Common myeloid progenitor, CD34-positive (primary cell): ENCODE measurements at regions not wholly inside any gene's neighbourhood (a gene's known extent, or its start where the extent isn't known, plus 50 kb on each side); places are given as distances from the start of the nearest gene placed in this dataset.
A peak's percentile ranks its signal among the peaks of the same experiment; 100 is the strongest.
"Not testable (repeated sequence)": the region's sequence is repeated elsewhere in the genome, so short reads cannot be mapped to it uniquely, and the experiment has no call there.

Experiments
- CTCF ChIA-PET: fragments of 350-600 bp; sonication (Branson Sonifier 250); formaldehyde crosslinking; loops from one replicate; lab custom pipeline; 2021; ENCODE audit warnings: antibody characterized with exemption; lab: Charles Lee
- POLR2A ChIA-PET: fragments of 350-600 bp; sonication (Branson Sonifier 250); formaldehyde crosslinking; loops from one replicate; lab custom pipeline; 2021; ENCODE audit warnings: antibody characterized with exemption; lab: Charles Lee
- DNase-seq, 3 donors: peaks; one replicate each; pipeline versions ENCODE4 v3.0.0 to v3.0.0-alpha.2; 2013
- H3K27ac ChIP-seq, 2 experiments: 1 replicate in 1 of 2; 2 replicates in 1 of 2; pipeline ENCODE4 v1.7.0; 2013; ENCODE audit warnings: inconsistent platforms in 2 of 2, low read length in 2 of 2, mild to moderate bottlenecking in 2 of 2, low read depth in 1 of 2, moderate library complexity in 1 of 2; ENCODE audit not compliant: severe bottlenecking in 2 of 2, insufficient read depth in 1 of 2, poor library complexity in 1 of 2
- H3K27me3 ChIP-seq, 5 experiments: replicated peaks in 2 of 5; 1 replicate in 3 of 5; 2 replicates in 2 of 5; pipeline versions ENCODE4 v1.6.1 to v1.7.0; 2013; ENCODE audit warnings: low read length in 4 of 5, mild to moderate bottlenecking in 2 of 5, moderate library complexity in 2 of 5, inconsistent platforms in 1 of 5; ENCODE audit not compliant: insufficient read depth in 5 of 5, control insufficient read depth in 4 of 5
- H3K36me3 ChIP-seq, 4 experiments: 1 replicate in 2 of 4; 2 replicates in 2 of 4; pipeline versions ENCODE4 v1.6.1 to v1.7.0; 2013; ENCODE audit warnings: low read length in 3 of 4, control low read depth in 1 of 4, mild to moderate bottlenecking in 1 of 4; ENCODE audit not compliant: control insufficient read depth in 4 of 4, insufficient read depth in 4 of 4
- H3K4me1 ChIP-seq, 4 experiments: 1 replicate in 3 of 4; 2 replicates in 1 of 4; pipeline versions ENCODE4 v1.6.1 to v1.7.1; 2013; ENCODE audit warnings: low read length in 3 of 4, mild to moderate bottlenecking in 3 of 4, control low read depth in 1 of 4, inconsistent platforms in 1 of 4, moderate library complexity in 1 of 4; ENCODE audit not compliant: control insufficient read depth in 4 of 4, insufficient read depth in 4 of 4; ENCODE audit errors: control extremely low read depth in 1 of 4
- H3K4me3 ChIP-seq, 7 experiments: 1 replicate in 4 of 7; 2 replicates in 3 of 7; pipeline versions ENCODE4 v1.5.1 to v1.7.0; 2013; ENCODE audit warnings: mild to moderate bottlenecking in 7 of 7, low read length in 6 of 7, moderate library complexity in 6 of 7, inconsistent platforms in 2 of 7, low read depth in 2 of 7, control low read depth in 1 of 7; ENCODE audit not compliant: insufficient read depth in 4 of 7, control insufficient read depth in 1 of 7; ENCODE audit errors: extremely low read depth in 1 of 7
- H3K9me3 ChIP-seq, 5 experiments: 1 replicate in 4 of 5; 2 replicates in 1 of 5; pipeline versions ENCODE4 v1.6.1 to v1.7.1; 2013; ENCODE audit warnings: low read length in 4 of 5, mild to moderate bottlenecking in 2 of 5, inconsistent platforms in 1 of 5, low read depth in 1 of 5, moderate library complexity in 1 of 5; ENCODE audit not compliant: control insufficient read depth in 4 of 5, insufficient read depth in 2 of 5; ENCODE audit errors: control extremely low read depth in 1 of 5
- WGBS: methylation state at CpG from one replicate; pipeline ENCODE4 v1.1.5; 2013; ENCODE audit not compliant: insufficient coverage; 5-methylcytosine and 5-hydroxymethylcytosine counted together

DNA sequence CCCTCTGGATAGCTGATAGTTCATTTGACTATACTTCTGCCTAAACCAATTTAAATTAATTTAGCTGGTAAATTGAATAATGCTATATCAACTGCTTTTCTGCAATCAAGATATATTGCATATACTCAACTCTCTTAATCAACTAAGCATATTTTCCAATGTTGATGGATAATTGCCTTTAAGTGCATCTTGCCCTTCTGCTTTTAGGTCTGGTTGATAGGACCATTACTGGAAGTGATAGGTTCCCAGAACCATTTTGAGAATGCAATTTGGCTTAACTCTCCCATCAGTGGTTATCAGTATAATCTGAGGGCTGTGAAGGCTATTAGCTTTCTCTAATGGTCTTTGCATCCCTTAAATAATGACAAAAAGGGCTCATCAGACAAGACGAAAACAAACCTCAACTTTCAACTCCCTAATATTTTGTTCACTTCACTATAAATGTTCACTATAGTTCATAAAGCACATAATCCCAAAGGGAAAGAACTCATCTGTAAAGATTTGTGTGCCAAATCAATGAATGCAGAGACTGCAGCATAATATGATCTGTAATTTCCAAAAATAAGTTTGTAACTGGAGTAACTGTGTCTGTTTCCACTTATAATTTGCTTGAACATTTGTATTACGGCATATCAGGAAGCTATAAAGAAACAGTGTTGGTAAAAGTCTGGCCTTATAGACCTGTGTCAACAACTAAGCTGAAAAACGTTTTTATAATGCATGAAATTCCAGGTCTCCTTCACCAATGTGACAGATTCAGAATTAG is 273.6 kb downstream of the FBXO8 start:
- Histone ChIP-seq H3K27me3 (peaks cover 0 to 23% (median 2%) of the 10 kb centered on the region in 5 experiments), H3K4me1 (no peaks in the 10 kb centered on the region), H3K9me3 (no peaks in the 10 kb centered on the region), H3K4me3 (no peak overlapping the region), H3K36me3 (no peaks in the 10 kb centered on the region), H3K27ac (no peak overlapping the region)
- no peak for DNase-seq
- WGBS, result 89% methylated on average over 3 of the region's 3 CpGs
- ChIA-PET POLR2A (no interaction called here), CTCF (interaction anchor here (0.6 to 1.5 kb wide), 3 partner anchors 10 to 124 kb away, joined by 3 to 4 read pairs (median 3); no protein-coding TSS in a partner anchor)

DNA sequence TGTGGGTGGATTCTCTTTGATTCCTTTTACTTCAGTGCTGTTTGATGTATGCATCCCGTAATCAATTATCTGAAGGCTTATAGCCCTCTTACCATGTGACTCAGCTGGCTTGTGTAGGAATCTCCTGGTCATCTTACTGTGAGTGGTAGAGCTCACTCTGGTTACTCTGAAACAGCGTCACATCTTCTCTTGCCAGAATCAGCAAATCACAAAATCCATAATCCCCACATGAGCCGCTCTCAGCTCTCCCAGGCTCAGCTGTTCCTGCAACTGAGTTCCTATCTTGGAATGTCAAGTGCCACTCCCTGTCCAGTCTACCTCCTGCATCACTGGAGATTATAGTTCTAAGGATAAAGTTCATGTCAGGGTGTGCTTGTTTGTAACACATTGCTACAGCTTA is 278.0 kb downstream of the FBXO8 start:
- H3K4me3 ChIP-seq, result no peak overlapping the region
- H3K27ac ChIP-seq, result no peak overlapping the region
- H3K9me3 ChIP-seq, result peaks cover 0 to 3% (median 0%) of the 10 kb centered on the region in 5 experiments
- ChIA-PET POLR2A (no interaction called here), CTCF (no interaction called here)
- no peaks in the 10 kb centered on the region for H3K4me1 ChIP-seq
- peaks cover 0 to 21% (median 2%) of the 10 kb centered on the region in 5 experiments for H3K27me3 ChIP-seq
- 100% methylated on average over 3 of the region's 3 CpGs for WGBS
- H3K36me3 ChIP-seq, result no peaks in the 10 kb centered on the region
- DNase-seq, result no peak

DNA sequence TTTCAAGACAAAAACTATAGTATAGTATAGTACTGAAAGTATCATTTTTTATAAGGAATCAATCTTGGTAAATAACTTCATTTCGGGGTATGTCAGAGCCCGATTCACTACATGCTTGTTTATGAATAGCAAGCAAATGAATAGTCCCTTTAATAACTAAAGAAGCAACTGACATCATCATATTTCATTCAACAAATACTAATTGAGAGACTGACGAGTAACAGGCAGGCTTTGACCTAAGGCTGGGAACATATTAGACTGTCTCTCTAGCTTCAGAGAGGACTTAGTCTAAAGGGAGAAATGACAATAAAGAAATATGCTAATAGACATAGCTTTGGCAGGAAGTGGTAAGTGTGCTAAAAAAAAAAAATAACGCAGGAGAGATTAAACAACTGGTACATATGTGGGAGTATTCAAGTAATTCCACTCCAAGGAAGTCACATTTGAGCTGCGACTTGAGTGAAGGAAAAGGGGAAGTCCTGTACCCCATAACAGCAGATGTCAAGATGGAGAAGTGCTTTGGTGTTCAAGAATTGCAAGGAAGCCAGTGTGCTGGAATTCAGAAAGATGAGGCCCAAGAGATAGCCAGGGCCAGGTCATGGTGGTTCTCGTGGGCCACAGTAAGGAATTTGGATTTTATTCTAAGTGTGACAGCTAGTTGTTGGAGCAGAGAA is 284.9 kb downstream of the FBXO8 start:
- POLR2A ChIA-PET, result interaction anchor here (0.6 to 0.7 kb wide), 2 partner anchors 438 to 1930 kb away, joined by 3 read pairs; no protein-coding TSS in a partner anchor

DNA sequence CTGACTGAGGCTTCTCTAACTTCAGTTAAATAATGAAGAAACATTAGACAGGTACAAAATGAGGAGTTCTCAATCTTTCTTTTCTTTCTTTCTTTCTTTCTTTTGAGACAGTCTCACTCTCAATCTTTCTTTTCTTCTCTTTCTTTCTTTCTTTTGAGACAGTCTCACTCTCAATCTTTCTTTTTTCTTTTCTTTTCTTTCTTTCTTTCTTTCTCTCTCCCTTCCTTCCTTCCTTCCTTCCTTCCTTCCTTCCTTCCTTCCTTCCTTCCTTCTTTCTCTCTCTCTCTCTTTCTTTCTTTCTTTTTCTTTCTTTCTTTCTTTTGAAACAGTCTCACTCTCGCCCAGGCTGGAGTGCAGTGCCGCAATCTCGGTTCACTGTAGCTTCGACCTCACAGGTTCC is 287.7 kb downstream of the FBXO8 start:
- H3K4me1 ChIP-seq, H3K9me3 ChIP-seq, POLR2A ChIA-PET, DNase-seq, H3K4me3 ChIP-seq, H3K27ac ChIP-seq, CTCF ChIA-PET, H3K36me3 ChIP-seq: not testable (repeated sequence)
- peaks cover 0 to 12% (median 6%) of the 10 kb centered on the region in 5 experiments for H3K27me3 ChIP-seq
- WGBS, result 97% methylated on average over 4 of the region's 4 CpGs

More for the DNA sequence above, 284.9 kb downstream of the FBXO8 start:
- Histone ChIP-seq H3K9me3 (peaks cover 0 to 3% (median 0%) of the 10 kb centered on the region in 5 experiments), H3K4me3 (no peak overlapping the region), H3K27me3 (peaks cover 0 to 8% (median 0%) of the 10 kb centered on the region in 5 experiments), H3K4me1 (peaks cover 0 to 8% (median 3%) of the 10 kb centered on the region in 4 experiments), H3K36me3 (no peaks in the 10 kb centered on the region), H3K27ac (no peak overlapping the region)
- peak; percentile 10 to 76 (median 64) for DNase-seq
- 40% methylated on average over 2 of the region's 6 CpGs for WGBS
- CTCF ChIA-PET, result interaction anchor here (1.2 to 1.5 kb wide), 2 partner anchors 8 to 322 kb away, joined by 3 read pairs; no protein-coding TSS in a partner anchor

DNA sequence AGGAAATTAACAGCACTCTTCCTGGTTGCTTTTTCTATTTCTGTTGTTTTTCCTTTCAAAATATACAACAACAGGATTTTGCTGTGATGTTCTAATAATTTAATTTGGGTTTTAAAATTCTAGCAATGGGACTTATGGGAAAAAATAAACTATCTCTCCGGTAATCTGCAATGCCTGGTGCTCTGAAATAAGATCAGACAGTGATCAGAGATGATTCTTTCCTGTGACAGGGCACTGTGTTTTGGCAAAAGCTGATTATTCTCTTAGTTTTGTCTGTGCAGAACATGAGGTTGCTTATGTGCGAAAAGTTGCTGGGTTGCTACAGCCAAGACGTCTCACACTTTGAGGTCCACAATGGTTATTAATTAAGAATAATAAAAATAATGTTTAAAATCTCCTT is 291.7 kb downstream of the FBXO8 start:
- Histone ChIP-seq H3K4me1 (no peaks in the 10 kb centered on the region), H3K4me3 (no peak overlapping the region), H3K27ac (no peak overlapping the region), H3K27me3 (peaks cover 0 to 27% (median 11%) of the 10 kb centered on the region in 5 experiments), H3K36me3 (no peaks in the 10 kb centered on the region), H3K9me3 (no peaks in the 10 kb centered on the region)
- DNase-seq, result no peak
- ChIA-PET CTCF (interaction anchor here (1.0 to 1.6 kb wide), 3 partner anchors 11 to 160 kb away, joined by 3 read pairs; no protein-coding TSS in a partner anchor), POLR2A (no interaction called here)
- WGBS, result 78% methylated on average over 1 of the region's 3 CpGs

DNA sequence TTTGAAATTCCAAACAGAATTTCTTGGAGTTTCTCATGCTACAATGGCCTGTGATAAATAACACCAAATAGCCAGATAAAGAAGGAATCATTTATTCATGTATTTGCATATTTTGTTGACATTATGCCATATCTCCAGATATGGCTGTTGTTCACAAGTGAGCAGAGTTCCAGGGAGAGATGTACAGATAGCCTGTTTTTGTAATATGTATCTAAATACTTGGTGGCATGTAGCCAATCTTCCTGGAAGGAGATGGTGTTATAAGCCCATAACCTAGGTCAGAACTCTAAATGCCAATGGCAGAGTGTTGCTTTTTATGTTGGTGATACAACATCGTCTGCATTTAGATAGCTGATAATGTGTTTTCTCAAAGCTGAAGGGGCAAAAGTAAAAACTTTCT is 292.2 kb downstream of the FBXO8 start:
- Histone ChIP-seq H3K4me3 (no peak overlapping the region), H3K27ac (no peak overlapping the region), H3K36me3 (no peaks in the 10 kb centered on the region), H3K27me3 (peaks cover 0 to 28% (median 11%) of the 10 kb centered on the region in 5 experiments), H3K9me3 (no peaks in the 10 kb centered on the region), H3K4me1 (no peaks in the 10 kb centered on the region)
- no CpG with 5 or more reads among the region's 1 CpG for WGBS
- POLR2A ChIA-PET, result no interaction called here
- DNase-seq, result no peak
- CTCF ChIA-PET, result interaction anchor here (1.0 to 1.6 kb wide), 4 partner anchors 10 to 485 kb away, joined by 3 to 5 read pairs (median 3); no protein-coding TSS in a partner anchor
